ENCODE measurements at regions not wholly inside any gene's neighbourhood (a gene's known extent, or its start where the extent isn't known, plus 50 kb on each side); places are given as distances from the start of the nearest gene placed in this dataset.

DNA sequence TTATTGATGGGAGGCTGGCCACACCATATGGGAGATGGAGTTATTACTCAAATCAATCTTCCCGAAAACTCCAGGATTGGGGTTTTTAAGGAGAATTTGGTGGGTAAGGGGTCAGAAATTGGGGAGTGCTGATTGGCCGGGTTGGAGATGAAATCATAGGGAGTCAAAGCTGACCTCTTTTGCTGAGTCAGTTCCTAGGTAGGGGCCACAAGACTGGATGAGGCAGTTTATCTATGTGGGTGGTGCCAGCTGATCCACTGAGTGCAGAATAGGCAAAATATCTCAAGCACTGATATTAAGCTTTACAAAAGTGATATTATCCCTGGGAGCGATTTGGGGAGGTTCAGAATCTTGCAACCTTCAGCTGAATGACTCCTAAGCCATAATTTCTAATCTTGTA lies 75.7 kb upstream of the CLINT1 start:
- Histone ChIP-seq H2AFZ (ENCODE audit: low read length) (no peak overlapping the region), H3K27me3 (ENCODE audit: insufficient read depth, low read length) (peaks cover 5% of the 10 kb centered on the region; the same call in 1 of the 2 replicates), H3F3A (ENCODE audit: insufficient read depth, low read length) (no peaks in the 10 kb centered on the region), H3K9me3 (ENCODE audit: low read length) (no peaks in the 10 kb centered on the region), H3K27ac (ENCODE audit: low read depth, low read length, poor library complexity, severe bottlenecking) (no peak overlapping the region), H4K20me1 (ENCODE audit: insufficient read depth, low read length) (no peaks in the 10 kb centered on the region), H3K79me2 (ENCODE audit: insufficient read depth, low read length) (no peaks in the 10 kb centered on the region), H3K36me3 (ENCODE audit: insufficient read depth, low read length) (no peaks in the 10 kb centered on the region; the same call in 1 of the 2 replicates), H3K4me2 (ENCODE audit: low read length) (no peak overlapping the region), H3K4me3 (ENCODE audit: low read depth, low read length, poor library complexity, severe bottlenecking) (no peak overlapping the region), H3K9ac (ENCODE audit: low read length) (no peak overlapping the region), H3K9me2 (ENCODE audit: low read depth, low read length) (no peaks in the 10 kb centered on the region), H3K4me1 (ENCODE audit: insufficient read depth, low read length, severe bottlenecking) (no peaks in the 10 kb centered on the region)
- TF ChIP-seq, protein P1, sequence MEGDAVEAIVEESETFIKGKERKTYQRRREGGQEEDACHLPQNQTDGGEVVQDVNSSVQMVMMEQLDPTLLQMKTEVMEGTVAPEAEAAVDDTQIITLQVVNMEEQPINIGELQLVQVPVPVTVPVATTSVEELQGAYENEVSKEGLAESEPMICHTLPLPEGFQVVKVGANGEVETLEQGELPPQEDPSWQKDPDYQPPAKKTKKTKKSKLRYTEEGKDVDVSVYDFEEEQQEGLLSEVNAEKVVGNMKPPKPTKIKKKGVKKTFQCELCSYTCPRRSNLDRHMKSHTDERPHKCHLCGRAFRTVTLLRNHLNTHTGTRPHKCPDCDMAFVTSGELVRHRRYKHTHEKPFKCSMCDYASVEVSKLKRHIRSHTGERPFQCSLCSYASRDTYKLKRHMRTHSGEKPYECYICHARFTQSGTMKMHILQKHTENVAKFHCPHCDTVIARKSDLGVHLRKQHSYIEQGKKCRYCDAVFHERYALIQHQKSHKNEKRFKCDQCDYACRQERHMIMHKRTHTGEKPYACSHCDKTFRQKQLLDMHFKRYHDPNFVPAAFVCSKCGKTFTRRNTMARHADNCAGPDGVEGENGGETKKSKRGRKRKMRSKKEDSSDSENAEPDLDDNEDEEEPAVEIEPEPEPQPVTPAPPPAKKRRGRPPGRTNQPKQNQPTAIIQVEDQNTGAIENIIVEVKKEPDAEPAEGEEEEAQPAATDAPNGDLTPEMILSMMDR (IDR thresholded peaks at IDR 0.05; ENCODE audit: low read length), result no peak
- TF ChIP-seq EZH2 (IDR thresholded peaks at IDR 0.05; ENCODE audit: borderline replicate concordance, low read length), result no peak

DNA sequence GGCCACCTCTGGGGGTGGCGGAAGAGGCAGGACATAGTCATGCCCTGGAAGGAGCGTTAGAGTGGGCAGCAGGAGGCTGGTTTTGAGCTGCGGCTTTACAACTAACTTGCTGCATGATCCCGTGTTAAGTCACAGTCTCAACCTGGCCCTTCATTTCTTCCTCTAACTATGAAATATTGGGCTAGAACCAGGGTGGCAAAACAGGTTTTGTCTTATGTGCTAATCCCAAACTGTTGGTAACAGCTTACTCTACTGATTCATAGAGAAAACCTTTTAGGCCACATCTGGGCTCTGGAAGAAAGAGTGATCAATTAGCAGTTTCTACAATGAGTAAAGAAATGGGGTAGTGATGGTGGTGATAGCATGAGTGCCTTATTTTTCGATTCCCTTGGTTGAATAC lies 74.1 kb upstream of the CLINT1 start:
- H3F3A ChIP-seq (ENCODE audit: insufficient read depth, low read length), result no peaks in the 10 kb centered on the region
- TF ChIP-seq, protein P1 (IDR thresholded peaks at IDR 0.05; ENCODE audit: low read length), result no peak
- no peak for TF ChIP-seq EZH2 (IDR thresholded peaks at IDR 0.05; ENCODE audit: borderline replicate concordance, low read length)
- H3K27me3 ChIP-seq (ENCODE audit: insufficient read depth, low read length), result peaks cover 5% of the 10 kb centered on the region; the same call in 1 of the 2 replicates
- H3K36me3 ChIP-seq (ENCODE audit: insufficient read depth, low read length), result no peaks in the 10 kb centered on the region; the same call in 1 of the 2 replicates
- no peaks in the 10 kb centered on the region for H3K9me3 ChIP-seq (ENCODE audit: low read length)
- no peaks in the 10 kb centered on the region for H3K9me2 ChIP-seq (ENCODE audit: low read depth, low read length)
- H2AFZ ChIP-seq (ENCODE audit: low read length), result no peak overlapping the region
- H3K27ac ChIP-seq (ENCODE audit: low read depth, low read length, poor library complexity, severe bottlenecking), result no peak overlapping the region
- H3K4me2 ChIP-seq (ENCODE audit: low read length), result no peak overlapping the region
- H3K9ac ChIP-seq (ENCODE audit: low read length), result no peak overlapping the region
- H4K20me1 ChIP-seq (ENCODE audit: insufficient read depth, low read length), result no peaks in the 10 kb centered on the region
- no peaks in the 10 kb centered on the region for H3K79me2 ChIP-seq (ENCODE audit: insufficient read depth, low read length)
- no peak overlapping the region for H3K4me3 ChIP-seq (ENCODE audit: low read depth, low read length, poor library complexity, severe bottlenecking)
- no peaks in the 10 kb centered on the region for H3K4me1 ChIP-seq (ENCODE audit: insufficient read depth, low read length, severe bottlenecking)

DNA sequence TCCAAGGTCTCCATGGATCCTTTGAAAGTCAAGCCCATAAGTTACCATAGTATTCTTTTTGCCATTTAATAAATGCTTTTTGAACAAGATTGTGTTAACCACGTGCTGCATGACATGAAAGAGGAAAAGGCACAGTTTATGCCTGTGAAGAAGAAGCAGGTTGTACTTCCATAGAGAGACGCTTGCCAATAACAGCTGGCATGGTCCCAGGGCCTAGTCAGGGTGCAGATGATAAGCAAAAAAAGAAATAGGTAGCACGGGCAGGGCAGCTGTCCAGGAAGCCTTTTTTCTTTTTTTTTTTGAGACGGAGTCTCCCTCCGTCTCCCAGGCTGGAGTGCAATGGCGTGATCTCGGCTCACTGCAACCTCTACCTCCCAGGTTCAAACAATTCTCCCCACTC lies 71.8 kb upstream of the CLINT1 start:
- Histone ChIP-seq H2AFZ (ENCODE audit: low read length) (no peak overlapping the region), H3K9me3 (ENCODE audit: low read length) (no peaks in the 10 kb centered on the region), H3K4me3 (ENCODE audit: low read depth, low read length, poor library complexity, severe bottlenecking) (no peak overlapping the region), H3K79me2 (ENCODE audit: insufficient read depth, low read length) (no peaks in the 10 kb centered on the region), H3K9ac (ENCODE audit: low read length) (no peak overlapping the region), H3K27me3 (ENCODE audit: insufficient read depth, low read length) (peaks cover 5% of the 10 kb centered on the region; the same call in 1 of the 2 replicates), H3K9me2 (ENCODE audit: low read depth, low read length) (no peaks in the 10 kb centered on the region), H3K4me1 (ENCODE audit: insufficient read depth, low read length, severe bottlenecking) (no peaks in the 10 kb centered on the region), H3K4me2 (ENCODE audit: low read length) (no peak overlapping the region), H3K27ac (ENCODE audit: low read depth, low read length, poor library complexity, severe bottlenecking) (no peak overlapping the region), H3K36me3 (ENCODE audit: insufficient read depth, low read length) (no peaks in the 10 kb centered on the region; the same call in 1 of the 2 replicates), H3F3A (ENCODE audit: insufficient read depth, low read length) (no peaks in the 10 kb centered on the region), H4K20me1 (ENCODE audit: insufficient read depth, low read length) (no peaks in the 10 kb centered on the region)
- TF ChIP-seq EZH2 (IDR thresholded peaks at IDR 0.05; ENCODE audit: borderline replicate concordance, low read length), result no peak
- TF ChIP-seq, protein P1 (IDR thresholded peaks at IDR 0.05; ENCODE audit: low read length), result no peak
